Naive thymus-derived CD4-positive, alpha-beta T cell (primary cell): ENCODE measurements at regions not wholly inside any gene's neighbourhood (a gene's known extent, or its start where the extent isn't known, plus 50 kb on each side); places are given as distances from the start of the nearest gene placed in this dataset.

Source experiments
- ATAC-seq: fragments of 150-1000 bp; cut with Tn5 transposase; 2 replicates; pipeline ENCODE4 v1.10.0; 2021; ENCODE audit warnings: mild to moderate bottlenecking, moderate library complexity
- CTCF ChIA-PET: fragments of 350-600 bp; sonication (Branson Sonifier 250); formaldehyde crosslinking; loops from one replicate; lab custom pipeline; 2021; ENCODE audit warnings: antibody characterized with exemption; lab: Charles Lee
- POLR2A ChIA-PET: fragments of 350-600 bp; sonication (Branson Sonifier 250); formaldehyde crosslinking; loops from one replicate; lab custom pipeline; 2021; ENCODE audit warnings: antibody characterized with exemption, inconsistent platforms; lab: Charles Lee
- DNase-seq, 9 donors: peaks; one replicate each; pipeline versions ENCODE4 v3.0.0 to v3.0.0-alpha.2; 2020 to 2022; ENCODE audit warnings: mixed read lengths in 1 of 9
- H3K27ac ChIP-seq: one replicate; pipeline ENCODE4 v1.7.0; 2013; ENCODE audit warnings: mild to moderate bottlenecking, low read depth, low read length, moderate library complexity
- H3K27me3 ChIP-seq, 2 donors: one replicate each; pipeline ENCODE4 v1.7.0; 2013; ENCODE audit warnings: low read length in 2 of 2, mild to moderate bottlenecking in 2 of 2, moderate library complexity in 2 of 2; ENCODE audit not compliant: control insufficient read depth in 2 of 2, insufficient read depth in 2 of 2
- H3K36me3 ChIP-seq, 3 experiments: 1 replicate in 2 of 3; 2 replicates in 1 of 3; pipeline ENCODE4 v1.7.0; 2013; ENCODE audit warnings: low read length in 3 of 3, mild to moderate bottlenecking in 3 of 3, moderate library complexity in 1 of 3; ENCODE audit not compliant: insufficient read depth in 3 of 3, control insufficient read depth in 2 of 3
- H3K4me1 ChIP-seq, 2 donors: one replicate each; pipeline ENCODE4 v1.7.0; 2013; ENCODE audit warnings: low read length in 2 of 2, mild to moderate bottlenecking in 2 of 2, moderate library complexity in 1 of 2; ENCODE audit not compliant: control insufficient read depth in 2 of 2, insufficient read depth in 2 of 2
- H3K4me3 ChIP-seq: 2 replicates; pipeline ENCODE4 v1.7.0; 2013; ENCODE audit warnings: mild to moderate bottlenecking, low read length
- H3K9me3 ChIP-seq, 3 experiments: 1 replicate in 2 of 3; 2 replicates in 1 of 3; pipeline ENCODE4 v1.7.0; 2013; ENCODE audit warnings: low read length in 3 of 3; ENCODE audit not compliant: control insufficient read depth in 2 of 3
- H3K27ac Mint-ChIP-seq, 9 donors: one replicate each; pipeline ENCODE4 v1.8.0; 2020 to 2022; ENCODE audit warnings: mixed read lengths in 9 of 9, mild to moderate bottlenecking in 8 of 9, moderate library complexity in 5 of 9, inconsistent platforms in 2 of 9
- H3K27me3 Mint-ChIP-seq, 5 donors: one replicate each; pipeline ENCODE4 v1.8.0; 2021 to 2022; ENCODE audit warnings: mixed read lengths in 5 of 5, mild to moderate bottlenecking in 1 of 5
- H3K36me3 Mint-ChIP-seq, 5 donors: one replicate each; pipeline ENCODE4 v1.8.0; 2020 to 2022; ENCODE audit warnings: mixed read lengths in 5 of 5, mild to moderate bottlenecking in 3 of 5, inconsistent platforms in 1 of 5
- H3K4me1 Mint-ChIP-seq, 7 donors: one replicate each; pipeline ENCODE4 v1.8.0; 2020 to 2022; ENCODE audit warnings: mixed read lengths in 7 of 7, mild to moderate bottlenecking in 3 of 7, inconsistent platforms in 1 of 7
- H3K4me3 Mint-ChIP-seq, 10 donors: one replicate each; pipeline ENCODE4 v1.8.0; 2020 to 2022; ENCODE audit warnings: mild to moderate bottlenecking in 10 of 10, mixed read lengths in 10 of 10, moderate library complexity in 6 of 10, inconsistent platforms in 2 of 10
- H3K9me3 Mint-ChIP-seq, 11 donors: one replicate each; pipeline ENCODE4 v1.8.0; 2020 to 2022; ENCODE audit warnings: mixed read lengths in 11 of 11, mild to moderate bottlenecking in 4 of 11, inconsistent platforms in 1 of 11, moderate library complexity in 1 of 11
- intact Hi-C, 2 donors: fragments of 100-400 bp; cut with micrococcal nuclease; formaldehyde crosslinking; loops; one replicate each; pipeline ENCODE4 v1.15.1; 2023

DNA sequence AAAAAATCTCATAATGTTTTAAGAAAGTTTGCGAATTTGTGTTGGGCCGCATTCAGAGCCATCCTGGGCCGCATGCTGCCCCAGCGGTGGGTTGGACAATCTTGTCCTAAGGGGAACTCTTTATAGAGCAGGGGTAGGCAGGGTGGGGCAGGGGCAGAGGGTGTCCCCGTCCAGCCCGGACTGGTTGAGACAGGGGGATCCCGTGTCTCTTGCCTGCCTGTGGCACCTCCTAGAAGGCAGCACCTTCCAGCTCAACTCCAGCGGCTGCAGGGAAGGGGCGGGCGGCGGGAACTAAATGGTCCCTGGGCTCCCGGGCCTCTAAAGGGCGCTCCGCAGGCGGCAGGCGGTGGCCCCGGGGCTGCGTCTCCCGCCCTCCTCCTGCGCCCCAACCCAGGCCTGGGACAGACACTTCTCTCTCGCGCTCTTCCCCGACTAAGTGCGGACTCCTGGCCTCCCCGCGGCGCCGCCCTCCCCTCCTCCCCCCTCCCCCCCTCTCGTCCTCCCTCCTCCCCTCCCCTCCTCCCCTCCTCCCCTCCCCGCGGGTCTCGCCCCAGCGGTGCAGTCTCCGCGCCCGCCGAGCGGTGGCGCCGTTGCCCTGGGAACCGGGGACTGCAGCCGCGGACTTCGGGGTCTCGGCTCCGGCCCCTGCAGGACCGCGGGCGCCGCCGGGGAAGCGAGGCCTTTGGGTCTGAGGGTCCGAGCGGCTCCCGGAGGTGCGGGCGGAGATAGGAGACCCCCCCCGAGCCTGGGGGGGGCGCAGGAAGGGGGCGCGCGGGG lies 132.6 kb downstream of the MRPL36 start:
- DNase-seq (peak in 8 of 9 donors; percentile 40 to 73 (median 52)), ATAC-seq (peak; percentile 63)
- intact Hi-C loops = loop anchor here in 1 of 2 donors (1.0 to 5.0 kb wide), 3 partner anchors 70 to 371 kb away; no protein-coding TSS in a partner anchor
- H3K9me3 Mint-ChIP-seq = peaks cover 0 to 7% (median 0%) of the 10 kb centered on the region in 11 donors
- H3K4me3 ChIP-seq = no peak overlapping the region
- H3K27me3 ChIP-seq = peaks cover 12 to 14% of the 10 kb centered on the region in 2 donors
- no peaks in the 10 kb centered on the region for H3K36me3 Mint-ChIP-seq
- no peak overlapping the region for H3K27ac Mint-ChIP-seq
- CTCF ChIA-PET = interaction anchor here (0.6 kb wide), 2 partner anchors 14 to 366 kb away, joined by 3 read pairs; no protein-coding TSS in a partner anchor
- no peaks in the 10 kb centered on the region for H3K9me3 ChIP-seq
- peaks cover 0 to 22% (median 14%) of the 10 kb centered on the region in 7 donors for H3K4me1 Mint-ChIP-seq
- peaks cover 42 to 70% (median 65%) of the 10 kb centered on the region in 5 donors for H3K27me3 Mint-ChIP-seq
- peak overlapping the region in 7 of 10 donors; percentile 2 to 77 (median 52) for H3K4me3 Mint-ChIP-seq
- no peaks in the 10 kb centered on the region for H3K36me3 ChIP-seq
- POLR2A ChIA-PET = no interaction called here
- H3K27ac ChIP-seq = no peak overlapping the region
- peaks cover 0 to 4% of the 10 kb centered on the region in 2 donors for H3K4me1 ChIP-seq

DNA sequence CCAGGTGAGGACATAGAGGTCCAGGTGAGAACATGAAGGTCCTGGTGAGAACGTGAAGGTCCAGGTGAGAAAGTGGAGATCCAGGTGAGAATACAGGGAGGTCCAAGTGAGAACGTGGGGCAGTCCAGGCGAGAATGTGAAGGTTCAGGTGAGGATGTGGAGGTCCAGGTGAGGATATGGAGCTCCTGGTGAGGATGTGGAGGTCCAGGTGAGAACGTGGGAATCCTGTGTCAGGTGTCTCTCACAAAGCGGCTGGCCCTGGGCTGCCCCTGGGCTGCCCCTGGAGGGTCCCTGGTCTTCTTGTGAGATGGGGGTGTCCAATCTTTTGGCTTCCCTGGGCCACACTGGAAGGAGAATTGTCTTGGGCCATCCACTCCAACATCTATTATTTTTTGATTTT lies 133.4 kb downstream of the MRPL36 start:
- ChIA-PET POLR2A (no interaction called here), CTCF (interaction anchor here (0.6 kb wide), 2 partner anchors 13 to 367 kb away, joined by 3 read pairs; no protein-coding TSS in a partner anchor)
- H3K36me3 ChIP-seq = no peaks in the 10 kb centered on the region
- H3K27ac ChIP-seq = no peak overlapping the region
- ATAC-seq (no peak), DNase-seq (no peak)
- H3K27me3 ChIP-seq = peaks cover 12 to 14% of the 10 kb centered on the region in 2 donors
- H3K9me3 ChIP-seq = no peaks in the 10 kb centered on the region
- H3K9me3 Mint-ChIP-seq = peaks cover 0 to 7% (median 0%) of the 10 kb centered on the region in 11 donors
- peaks cover 0 to 4% of the 10 kb centered on the region in 2 donors for H3K4me1 ChIP-seq
- peak overlapping the region in 1 of 9 donors; percentile 73 for H3K27ac Mint-ChIP-seq
- H3K4me3 Mint-ChIP-seq = peak overlapping the region in 9 of 10 donors; percentile 19 to 77 (median 55)
- no peaks in the 10 kb centered on the region for H3K36me3 Mint-ChIP-seq
- no peak overlapping the region for H3K4me3 ChIP-seq
- peaks cover 0 to 22% (median 14%) of the 10 kb centered on the region in 7 donors for H3K4me1 Mint-ChIP-seq
- intact Hi-C loops = loop anchor here in 1 of 2 donors (5.0 kb wide), 1 partner anchor 71 kb away; no protein-coding TSS in a partner anchor
- H3K27me3 Mint-ChIP-seq = peaks cover 42 to 70% (median 61%) of the 10 kb centered on the region in 5 donors

DNA sequence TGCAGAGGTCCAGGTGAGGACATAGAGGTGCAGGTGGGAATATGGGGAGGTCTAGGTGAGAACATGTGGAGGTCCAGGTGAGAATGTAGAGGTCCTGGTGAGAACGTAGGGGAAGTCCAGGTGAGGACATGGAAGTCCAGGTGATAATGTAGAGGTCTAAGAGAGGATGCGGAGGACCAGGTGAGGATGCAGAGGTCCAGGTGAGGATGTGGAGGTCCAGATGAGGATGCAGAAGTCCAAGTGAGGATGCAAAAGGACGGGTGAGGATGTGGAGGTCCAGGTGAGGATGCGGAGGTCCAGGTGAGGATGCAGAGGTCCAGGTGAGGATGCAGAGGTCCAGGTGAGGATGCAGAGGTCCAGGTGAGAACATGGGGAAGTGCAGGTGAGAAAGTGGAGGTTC lies 133.8 kb downstream of the MRPL36 start:
- H3K36me3 Mint-ChIP-seq = no peaks in the 10 kb centered on the region

DNA sequence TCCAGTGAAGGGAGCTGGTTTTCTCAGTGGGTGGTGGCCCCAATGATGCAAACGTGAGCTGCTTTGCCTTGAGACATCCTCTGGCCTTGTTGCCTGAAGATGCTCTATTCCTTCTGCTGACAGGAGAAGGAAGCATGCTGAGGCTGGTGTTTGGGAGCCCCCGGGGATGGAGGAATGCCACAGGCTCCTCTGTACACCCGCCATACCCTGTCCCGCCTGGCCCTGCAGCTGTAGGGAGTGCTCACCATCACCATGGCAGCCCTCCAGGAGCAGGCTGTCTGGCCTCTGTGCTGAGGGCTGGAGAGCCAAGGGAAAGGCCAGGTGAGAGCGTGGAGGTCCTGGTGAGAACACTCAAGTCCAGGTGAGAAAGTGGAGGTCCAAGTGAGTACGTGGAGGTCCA lies 134.4 kb downstream of the MRPL36 start:
- DNase-seq (no peak), ATAC-seq (no peak)
- Histone ChIP-seq H3K27ac (no peak overlapping the region), H3K9me3 (no peaks in the 10 kb centered on the region), H3K36me3 (no peaks in the 10 kb centered on the region), H3K4me3 (no peak overlapping the region), H3K4me1 (peaks cover 0 to 4% of the 10 kb centered on the region in 2 donors), H3K27me3 (peaks cover 12 to 14% of the 10 kb centered on the region in 2 donors)
- H3K4me1 Mint-ChIP-seq = peaks cover 0 to 22% (median 14%) of the 10 kb centered on the region in 7 donors
- H3K36me3 Mint-ChIP-seq = no peaks in the 10 kb centered on the region
- ChIA-PET CTCF (no interaction called here), POLR2A (no interaction called here)
- H3K27ac Mint-ChIP-seq = peak overlapping the region in 2 of 9 donors; percentile 31 to 73
- H3K27me3 Mint-ChIP-seq = peaks cover 47 to 65% (median 59%) of the 10 kb centered on the region in 5 donors
- H3K9me3 Mint-ChIP-seq = peaks cover 0 to 7% (median 0%) of the 10 kb centered on the region in 11 donors
- intact Hi-C loops = loop anchor here in 1 of 2 donors (5.0 kb wide), 1 partner anchor 72 kb away; no protein-coding TSS in a partner anchor
- H3K4me3 Mint-ChIP-seq = peak overlapping the region in 6 of 10 donors; percentile 1 to 77 (median 51)

More for the DNA sequence above, 133.8 kb downstream of the MRPL36 start:
- Mint-ChIP-seq H3K27me3 (peaks cover 44 to 69% (median 59%) of the 10 kb centered on the region in 5 donors), H3K4me1 (peaks cover 0 to 22% (median 14%) of the 10 kb centered on the region in 7 donors), H3K27ac (peak overlapping the region in 2 of 9 donors; percentile 47 to 73), H3K9me3 (peaks cover 0 to 7% (median 0%) of the 10 kb centered on the region in 11 donors), H3K4me3 (peak overlapping the region; percentile 4 to 77 (median 58))
- intact Hi-C loops = loop anchor here in 1 of 2 donors (5.0 kb wide), 1 partner anchor 71 kb away; no protein-coding TSS in a partner anchor
- ChIA-PET POLR2A (no interaction called here), CTCF (no interaction called here)
- Histone ChIP-seq H3K4me3 (no peak overlapping the region), H3K36me3 (no peaks in the 10 kb centered on the region), H3K27ac (no peak overlapping the region), H3K27me3 (peaks cover 12 to 14% of the 10 kb centered on the region in 2 donors), H3K4me1 (peaks cover 0 to 4% of the 10 kb centered on the region in 2 donors), H3K9me3 (no peaks in the 10 kb centered on the region)
- DNase-seq (no peak), ATAC-seq (no peak)

GRCh38 chr5:1663186-1663585 lies 136.5 kb downstream of the MRPL36 start:
- intact Hi-C loops = no loop called here
- no peaks in the 10 kb centered on the region for H3K36me3 Mint-ChIP-seq
- POLR2A ChIA-PET = no interaction called here
- no peak overlapping the region for H3K27ac Mint-ChIP-seq
- H3K4me1 Mint-ChIP-seq = peaks cover 0 to 20% (median 14%) of the 10 kb centered on the region in 7 donors
- peaks cover 0 to 4% (median 0%) of the 10 kb centered on the region in 11 donors for H3K9me3 Mint-ChIP-seq
- Histone ChIP-seq H3K27me3 (peaks cover 10 to 14% of the 10 kb centered on the region in 2 donors), H3K4me1 (peaks cover 0 to 4% of the 10 kb centered on the region in 2 donors), H3K9me3 (no peaks in the 10 kb centered on the region), H3K27ac (no peak overlapping the region), H3K36me3 (no peaks in the 10 kb centered on the region), H3K4me3 (no peak overlapping the region)
- no peak for ATAC-seq
- DNase-seq = no peak
- H3K4me3 Mint-ChIP-seq = no peak overlapping the region
- CTCF ChIA-PET = no interaction called here
- H3K27me3 Mint-ChIP-seq = peaks cover 31 to 57% (median 54%) of the 10 kb centered on the region in 5 donors

DNA sequence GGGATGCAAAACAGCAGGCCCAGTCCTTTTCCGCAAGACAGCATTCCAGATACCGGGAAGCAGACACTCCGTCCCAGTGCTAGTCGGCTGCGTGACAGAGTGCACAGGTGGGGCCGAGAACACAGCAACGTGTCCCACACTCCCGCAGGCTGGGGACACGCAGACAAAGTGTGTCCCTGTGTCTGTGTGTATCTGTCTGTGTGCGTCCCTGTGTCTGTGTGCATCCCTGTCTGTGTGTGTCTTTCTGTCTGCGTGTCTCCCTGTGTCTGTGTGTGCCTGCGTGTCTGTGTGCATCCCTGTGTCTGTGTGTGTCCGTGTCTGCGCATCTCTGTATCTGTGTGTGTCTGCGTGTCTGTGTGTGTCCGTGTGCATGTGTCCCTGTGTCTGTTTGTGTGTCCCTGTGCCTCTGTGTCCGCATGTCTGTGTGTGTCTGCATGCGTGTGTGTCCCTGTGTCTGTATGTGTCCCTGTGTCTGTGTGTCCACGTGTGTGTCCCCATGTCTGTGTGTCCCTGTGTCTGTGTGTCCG lies 137.0 kb downstream of the MRPL36 start:
- ChIA-PET POLR2A (no interaction called here), CTCF (no interaction called here)
- Histone ChIP-seq H3K27me3 (peaks cover 10 to 14% of the 10 kb centered on the region in 2 donors), H3K4me3 (no peak overlapping the region), H3K36me3 (no peaks in the 10 kb centered on the region), H3K9me3 (no peaks in the 10 kb centered on the region), H3K4me1 (peaks cover 0 to 4% of the 10 kb centered on the region in 2 donors), H3K27ac (no peak overlapping the region)
- Mint-ChIP-seq H3K4me3 (no peak overlapping the region), H3K4me1 (peaks cover 0 to 20% (median 14%) of the 10 kb centered on the region in 7 donors), H3K27me3 (peaks cover 28 to 59% (median 52%) of the 10 kb centered on the region in 5 donors), H3K36me3 (no peaks in the 10 kb centered on the region), H3K9me3 (peaks cover 0 to 4% (median 0%) of the 10 kb centered on the region in 11 donors), H3K27ac (peak overlapping the region in 2 of 9 donors; percentile 8 to 62)
- DNase-seq (peak in 1 of 9 donors; percentile 13), ATAC-seq (no peak)
- intact Hi-C loops = no loop called here
